Endothelial cell of umbilical vein (primary cell): ENCODE measurements at regions not wholly inside any gene's neighbourhood (a gene's known extent, or its start where the extent isn't known, plus 50 kb on each side); places are given as distances from the start of the nearest gene placed in this dataset.

ENCODE experiments used
- EZH2 ChIP-seq: IDR thresholded peaks from 2 replicates; pipeline ENCODE4 v1.6.1; 2012; ENCODE audit warnings: borderline replicate concordance, low read depth, mild to moderate bottlenecking, moderate library complexity, low read length, inconsistent platforms; ENCODE audit not compliant: severe bottlenecking
- FOS ChIP-seq: IDR thresholded peaks from 2 replicates; pipeline ENCODE4 v1.6.1; 2011; ENCODE audit warnings: mild to moderate bottlenecking, low read length, moderate library complexity, borderline replicate concordance; ENCODE audit not compliant: insufficient read depth
- MYC ChIP-seq: IDR thresholded peaks from one replicate; pipeline ENCODE4 v1.6.1; 2011; ENCODE audit warnings: mild to moderate bottlenecking, low read depth, low read length
- POLR2A ChIP-seq: IDR thresholded peaks from 2 replicates; pipeline ENCODE4 v1.6.1; 2012; ENCODE audit warnings: low read depth, mild to moderate bottlenecking, control low read depth, low read length
- POLR2AphosphoS5 ChIP-seq: IDR thresholded peaks from 2 replicates; pipeline ENCODE4 v1.6.1; 2012; ENCODE audit warnings: low read depth, mild to moderate bottlenecking, control low read depth, low read length, moderate library complexity; ENCODE audit not compliant: insufficient read depth
- TF ChIP-seq, protein P1 (sequence below), 2 donors: IDR thresholded peaks; 1 replicate in 1 of 2; 2 replicates in 1 of 2; pipeline ENCODE4 v1.5.1; 2011; ENCODE audit warnings: low read length in 2 of 2, mild to moderate bottlenecking in 2 of 2, moderate library complexity in 2 of 2, control low read depth in 1 of 2, inconsistent platforms in 1 of 2, low read depth in 1 of 2; ENCODE audit not compliant: insufficient read depth in 1 of 2; ENCODE audit errors: extremely low read depth in 1 of 2

- TF ChIP-seq POLR2A (no peak), POLR2AphosphoS5 (no peak), MYC (no peak), EZH2 (no peak), FOS (no peak)
- TF ChIP-seq, protein P1, sequence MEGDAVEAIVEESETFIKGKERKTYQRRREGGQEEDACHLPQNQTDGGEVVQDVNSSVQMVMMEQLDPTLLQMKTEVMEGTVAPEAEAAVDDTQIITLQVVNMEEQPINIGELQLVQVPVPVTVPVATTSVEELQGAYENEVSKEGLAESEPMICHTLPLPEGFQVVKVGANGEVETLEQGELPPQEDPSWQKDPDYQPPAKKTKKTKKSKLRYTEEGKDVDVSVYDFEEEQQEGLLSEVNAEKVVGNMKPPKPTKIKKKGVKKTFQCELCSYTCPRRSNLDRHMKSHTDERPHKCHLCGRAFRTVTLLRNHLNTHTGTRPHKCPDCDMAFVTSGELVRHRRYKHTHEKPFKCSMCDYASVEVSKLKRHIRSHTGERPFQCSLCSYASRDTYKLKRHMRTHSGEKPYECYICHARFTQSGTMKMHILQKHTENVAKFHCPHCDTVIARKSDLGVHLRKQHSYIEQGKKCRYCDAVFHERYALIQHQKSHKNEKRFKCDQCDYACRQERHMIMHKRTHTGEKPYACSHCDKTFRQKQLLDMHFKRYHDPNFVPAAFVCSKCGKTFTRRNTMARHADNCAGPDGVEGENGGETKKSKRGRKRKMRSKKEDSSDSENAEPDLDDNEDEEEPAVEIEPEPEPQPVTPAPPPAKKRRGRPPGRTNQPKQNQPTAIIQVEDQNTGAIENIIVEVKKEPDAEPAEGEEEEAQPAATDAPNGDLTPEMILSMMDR (IDR thresholded peaks at IDR 0.05; ENCODE audit: extremely low read depth in 1 of 2, insufficient read depth in 1 of 2, low read depth in 1 of 2, low read length in 2 of 2), result no peak
Observed at GRCh38 chr4:23035521-23036056, 342.9 kb downstream of the GBA3 start.
